GM23248 (cell line): ENCODE measurements at regions not wholly inside any gene's neighbourhood (a gene's known extent, or its start where the extent isn't known, plus 50 kb on each side); places are given as distances from the start of the nearest gene placed in this dataset.

Source experiments
- EZH2 ChIP-seq: fragments of 200-600 bp; sonication (generic); IDR thresholded peaks from 2 replicates; pipeline ENCODE4 v1.6.1; 2018; ENCODE audit warnings: antibody characterized with exemption, mild to moderate bottlenecking; ENCODE audit not compliant: insufficient read depth, poor library complexity, severe bottlenecking
- EZH2phosphoT487 ChIP-seq: fragments of 200-600 bp; sonication (generic); IDR thresholded peaks from 2 replicates; pipeline ENCODE4 v1.6.1; 2018; ENCODE audit warnings: antibody characterized with exemption, moderate library complexity, mild to moderate bottlenecking, low read depth; ENCODE audit not compliant: insufficient read depth

DNA sequence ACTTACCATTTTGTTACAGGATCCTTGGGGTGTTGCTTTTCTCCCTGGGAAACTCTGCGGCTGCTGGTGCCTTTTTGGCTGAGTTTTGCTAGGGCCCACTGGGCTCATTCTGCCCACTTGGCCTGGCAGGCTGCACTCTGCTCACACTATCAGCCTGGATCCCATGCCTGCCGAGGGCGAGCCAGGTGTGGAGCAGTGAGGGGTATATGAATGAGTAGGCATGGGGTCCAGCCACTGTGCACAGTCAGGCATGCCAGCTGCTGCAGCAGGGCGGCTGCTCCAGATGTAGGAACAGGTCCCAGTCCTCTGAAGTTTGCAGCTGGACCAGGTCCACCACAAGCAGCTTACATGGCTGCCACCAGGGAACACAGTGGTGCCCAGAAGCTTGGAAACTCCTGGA, 136.4 kb upstream of the CNTN3 start:
- TF ChIP-seq EZH2phosphoT487: no peak
- no peak for TF ChIP-seq EZH2
